Memory B cell (primary cell): ENCODE measurements at regions not wholly inside any gene's neighbourhood (a gene's known extent, or its start where the extent isn't known, plus 50 kb on each side); places are given as distances from the start of the nearest gene placed in this dataset.

ENCODE experiments used
- ATAC-seq: fragments of 150-1000 bp; cut with Tn5 transposase; 2 replicates; pipeline ENCODE4 v1.10.0; 2021; ENCODE audit warnings: low read depth, mild to moderate bottlenecking, moderate library complexity
- DNase-seq, 2 donors: peaks; one replicate each; pipeline ENCODE4 v3.0.0; 2022; ENCODE audit warnings: low spot score in 2 of 2
- H3K27ac Mint-ChIP-seq: one replicate; pipeline ENCODE4 v1.8.0; 2022; ENCODE audit warnings: mild to moderate bottlenecking, moderate library complexity, mixed read lengths
- H3K27me3 Mint-ChIP-seq: one replicate; pipeline ENCODE4 v1.8.0; 2022; ENCODE audit warnings: mixed read lengths
- H3K36me3 Mint-ChIP-seq: one replicate; pipeline ENCODE4 v1.8.0; 2022; ENCODE audit warnings: mild to moderate bottlenecking, mixed read lengths
- H3K4me1 Mint-ChIP-seq: one replicate; pipeline ENCODE4 v1.8.0; 2022; ENCODE audit warnings: mixed read lengths
- H3K4me3 Mint-ChIP-seq: one replicate; pipeline ENCODE4 v1.8.0; 2022; ENCODE audit warnings: mild to moderate bottlenecking, moderate library complexity, mixed read lengths
- H3K9me3 Mint-ChIP-seq: one replicate; pipeline ENCODE4 v1.8.0; 2022; ENCODE audit warnings: mixed read lengths

GRCh38 chr21:16169779-16170178 is 440.0 kb downstream of the USP25 start:
- no peaks in the 10 kb centered on the region for H3K4me1 Mint-ChIP-seq
- H3K9me3 Mint-ChIP-seq = no peaks in the 10 kb centered on the region
- H3K27me3 Mint-ChIP-seq = no peaks in the 10 kb centered on the region
- no peak for ATAC-seq
- H3K36me3 Mint-ChIP-seq = no peaks in the 10 kb centered on the region
- no peak for DNase-seq
- no peak overlapping the region for H3K27ac Mint-ChIP-seq
- H3K4me3 Mint-ChIP-seq = no peak overlapping the region

GRCh38 chr21:16176570-16176969 is 446.8 kb downstream of the USP25 start:
- Mint-ChIP-seq H3K4me1 (no peaks in the 10 kb centered on the region), H3K27me3 (no peaks in the 10 kb centered on the region), H3K9me3 (no peaks in the 10 kb centered on the region), H3K4me3 (no peak overlapping the region), H3K36me3 (no peaks in the 10 kb centered on the region), H3K27ac (no peak overlapping the region)
- DNase-seq = no peak
- ATAC-seq = no peak

- ATAC-seq (no peak), DNase-seq (no peak)
- Mint-ChIP-seq H3K4me3 (no peak overlapping the region), H3K4me1 (no peaks in the 10 kb centered on the region), H3K27me3 (no peaks in the 10 kb centered on the region), H3K27ac (no peak overlapping the region), H3K9me3 (no peaks in the 10 kb centered on the region), H3K36me3 (no peaks in the 10 kb centered on the region)
These were observed 447.8 kb downstream of the USP25 start for GRCh38 chr21:16177532-16177931.

- no peak overlapping the region for H3K27ac Mint-ChIP-seq
- DNase-seq = no peak
- peaks cover 3% of the 10 kb centered on the region for H3K27me3 Mint-ChIP-seq
- H3K4me3 Mint-ChIP-seq = no peak overlapping the region
- H3K9me3 Mint-ChIP-seq = no peaks in the 10 kb centered on the region
- ATAC-seq = no peak
- no peaks in the 10 kb centered on the region for H3K4me1 Mint-ChIP-seq
- no peaks in the 10 kb centered on the region for H3K36me3 Mint-ChIP-seq
These were observed 450.0 kb downstream of the USP25 start for GRCh38 chr21:16179773-16180172.

GRCh38 chr21:16180614-16181013 is 450.8 kb downstream of the USP25 start:
- peaks cover 3% of the 10 kb centered on the region for H3K27me3 Mint-ChIP-seq
- H3K9me3 Mint-ChIP-seq = no peaks in the 10 kb centered on the region
- no peak overlapping the region for H3K4me3 Mint-ChIP-seq
- ATAC-seq (no peak), DNase-seq (no peak)
- H3K36me3 Mint-ChIP-seq = no peaks in the 10 kb centered on the region
- H3K27ac Mint-ChIP-seq = no peak overlapping the region
- H3K4me1 Mint-ChIP-seq = no peaks in the 10 kb centered on the region

- no peaks in the 10 kb centered on the region for H3K9me3 Mint-ChIP-seq
- no peak overlapping the region for H3K4me3 Mint-ChIP-seq
- H3K36me3 Mint-ChIP-seq = no peaks in the 10 kb centered on the region
- no peaks in the 10 kb centered on the region for H3K4me1 Mint-ChIP-seq
- no peak overlapping the region for H3K27ac Mint-ChIP-seq
- no peak for DNase-seq
- H3K27me3 Mint-ChIP-seq = peaks cover 3% of the 10 kb centered on the region
- ATAC-seq = no peak
These were observed 451.2 kb downstream of the USP25 start for GRCh38 chr21:16181018-16181417.

GRCh38 chr21:16185766-16186165 is 456.0 kb downstream of the USP25 start:
- no peaks in the 10 kb centered on the region for H3K36me3 Mint-ChIP-seq
- H3K27me3 Mint-ChIP-seq = peaks cover 3% of the 10 kb centered on the region
- ATAC-seq (no peak), DNase-seq (no peak)
- H3K4me3 Mint-ChIP-seq = no peak overlapping the region
- peaks cover 5% of the 10 kb centered on the region for H3K9me3 Mint-ChIP-seq
- no peaks in the 10 kb centered on the region for H3K4me1 Mint-ChIP-seq
- no peak overlapping the region for H3K27ac Mint-ChIP-seq

GRCh38 chr21:16186742-16187141 is 457.0 kb downstream of the USP25 start:
- H3K27me3 Mint-ChIP-seq = peaks cover 4% of the 10 kb centered on the region
- peaks cover 6% of the 10 kb centered on the region for H3K9me3 Mint-ChIP-seq
- H3K27ac Mint-ChIP-seq = no peak overlapping the region
- H3K4me1 Mint-ChIP-seq = no peaks in the 10 kb centered on the region
- H3K4me3 Mint-ChIP-seq = no peak overlapping the region
- H3K36me3 Mint-ChIP-seq = no peaks in the 10 kb centered on the region
- DNase-seq (no peak), ATAC-seq (no peak)

- Mint-ChIP-seq H3K27me3 (peaks cover 4% of the 10 kb centered on the region), H3K27ac (no peak overlapping the region), H3K4me3 (no peak overlapping the region), H3K4me1 (no peaks in the 10 kb centered on the region), H3K36me3 (no peaks in the 10 kb centered on the region), H3K9me3 (peaks cover 6% of the 10 kb centered on the region)
- ATAC-seq (no peak), DNase-seq (no peak)
These were observed 458.0 kb downstream of the USP25 start for GRCh38 chr21:16187603-16188301.

- Mint-ChIP-seq H3K4me1 (peaks cover 4% of the 10 kb centered on the region), H3K9me3 (peaks cover 6% of the 10 kb centered on the region), H3K36me3 (no peaks in the 10 kb centered on the region), H3K4me3 (no peak overlapping the region), H3K27me3 (peaks cover 1% of the 10 kb centered on the region), H3K27ac (no peak overlapping the region)
- no peak for ATAC-seq
- DNase-seq = no peak
These were observed 463.1 kb downstream of the USP25 start for GRCh38 chr21:16192902-16193301.

- ATAC-seq = no peak
- no peak overlapping the region for H3K4me3 Mint-ChIP-seq
- H3K27me3 Mint-ChIP-seq = peaks cover 1% of the 10 kb centered on the region
- peaks cover 4% of the 10 kb centered on the region for H3K4me1 Mint-ChIP-seq
- DNase-seq = no peak
- no peak overlapping the region for H3K27ac Mint-ChIP-seq
- H3K36me3 Mint-ChIP-seq = no peaks in the 10 kb centered on the region
- peaks cover 6% of the 10 kb centered on the region for H3K9me3 Mint-ChIP-seq
These were observed 463.8 kb downstream of the USP25 start for GRCh38 chr21:16193496-16194094.

- no peak overlapping the region for H3K27ac Mint-ChIP-seq
- ATAC-seq = peak; percentile 46
These were observed 464.5 kb downstream of the USP25 start for GRCh38 chr21:16194095-16194787.

GRCh38 chr21:16194788-16195537 is 465.2 kb downstream of the USP25 start:
- no peak for ATAC-seq
- Mint-ChIP-seq H3K36me3 (no peaks in the 10 kb centered on the region), H3K9me3 (peaks cover 5% of the 10 kb centered on the region), H3K27me3 (peaks cover 1% of the 10 kb centered on the region), H3K4me1 (peaks cover 4% of the 10 kb centered on the region), H3K4me3 (no peak overlapping the region), H3K27ac (no peak overlapping the region)
- DNase-seq = no peak

More at GRCh38 chr21:16194095-16194787, 464.5 kb downstream of the USP25 start:
- Mint-ChIP-seq H3K4me1 (peaks cover 4% of the 10 kb centered on the region), H3K27me3 (peaks cover 1% of the 10 kb centered on the region), H3K4me3 (peak overlapping the region; percentile 32), H3K36me3 (no peaks in the 10 kb centered on the region), H3K9me3 (peaks cover 5% of the 10 kb centered on the region)
- no peak for DNase-seq

GRCh38 chr21:16195538-16195910 is 465.7 kb downstream of the USP25 start:
- DNase-seq (no peak), ATAC-seq (no peak)
- Mint-ChIP-seq H3K4me1 (peaks cover 4% of the 10 kb centered on the region), H3K4me3 (no peak overlapping the region), H3K27ac (no peak overlapping the region), H3K36me3 (no peaks in the 10 kb centered on the region), H3K27me3 (peaks cover 3% of the 10 kb centered on the region), H3K9me3 (peaks cover 3% of the 10 kb centered on the region)
